ENCODE measurements at regions not wholly inside any gene's neighbourhood (a gene's known extent, or its start where the extent isn't known, plus 50 kb on each side); places are given as distances from the start of the nearest gene placed in this dataset.
"Not testable (repeated sequence)": the region's sequence is repeated elsewhere in the genome, so short reads cannot be mapped to it uniquely, and the experiment has no call there.

- DNase-seq: no peak
Observed at GRCh38 chr2:167790781-167791450, 456.5 kb downstream of the STK39 start.

- DNase-seq: no peak
Observed at GRCh38 chr2:167790189-167790588, 457.2 kb downstream of the STK39 start.

- no peak for DNase-seq
Observed at GRCh38 chr2:167787562-167787961, 459.8 kb downstream of the STK39 start.

- DNase-seq: no peak
Observed at GRCh38 chr2:167787021-167787420, 460.4 kb downstream of the STK39 start.

- no peak for DNase-seq
Observed at GRCh38 chr2:167785606-167786216, 461.7 kb downstream of the STK39 start.

GRCh38 chr2:167784084-167784425, 463.3 kb downstream of the STK39 start:
- no peak for DNase-seq

- peak; percentile 37 for DNase-seq
Observed at GRCh38 chr2:167783261-167784083, 463.9 kb downstream of the STK39 start.

GRCh38 chr2:167781629-167782028, 465.8 kb downstream of the STK39 start:
- not testable (repeated sequence) for DNase-seq

- DNase-seq: no peak
Observed at GRCh38 chr2:167776359-167776758, 471.0 kb downstream of the STK39 start.

GRCh38 chr2:167771628-167772027, 475.8 kb downstream of the STK39 start:
- no peak for DNase-seq

GRCh38 chr2:167769020-167769419, 478.4 kb downstream of the STK39 start:
- DNase-seq: no peak

GRCh38 chr2:167767830-167768229, 479.6 kb downstream of the STK39 start:
- no peak for DNase-seq

GRCh38 chr2:167764772-167765341, 482.5 kb downstream of the STK39 start:
- DNase-seq: no peak

GRCh38 chr2:167761465-167762136, 485.8 kb downstream of the STK39 start:
- no peak for DNase-seq

GRCh38 chr2:167759531-167759930, 487.9 kb downstream of the STK39 start:
- DNase-seq: no peak

GRCh38 chr2:167758292-167758691, 489.1 kb downstream of the STK39 start:
- no peak for DNase-seq

GRCh38 chr2:167756446-167756845, 490.9 kb downstream of the STK39 start:
- no peak for DNase-seq

GRCh38 chr2:167753142-167753541, 494.3 kb downstream of the STK39 start:
- no peak for DNase-seq

GRCh38 chr2:167752734-167753133, 494.7 kb downstream of the STK39 start:
- no peak for DNase-seq

- DNase-seq: no peak
Observed at GRCh38 chr2:167750675-167751074, 496.7 kb downstream of the STK39 start.

- DNase-seq: no peak
Observed at GRCh38 chr2:167749660-167750059, 497.7 kb downstream of the STK39 start.

GRCh38 chr2:167749016-167749415, 498.4 kb downstream of the STK39 start:
- DNase-seq: no peak

GRCh38 chr2:167748536-167748935, 498.9 kb downstream of the STK39 start:
- no peak for DNase-seq

Data from right hindlimb (tissue), 1 donor.